Colonic mucosa (tissue), 4 donors: ENCODE measurements at regions not wholly inside any gene's neighbourhood (a gene's known extent, or its start where the extent isn't known, plus 50 kb on each side); places are given as distances from the start of the nearest gene placed in this dataset.

Source experiments
- DNase-seq: peaks from one replicate; pipeline ENCODE4 v3.0.0-alpha.2; 2020
- H3K27ac ChIP-seq: fragments of 200-600 bp; one replicate; pipeline ENCODE4 v1.8.0; 2021
- H3K27me3 ChIP-seq: fragments of 200-600 bp; one replicate; pipeline ENCODE4 v1.8.0; 2021
- H3K36me3 ChIP-seq: fragments of 200-600 bp; one replicate; pipeline ENCODE4 v1.8.0; 2021
- H3K4me1 ChIP-seq: fragments of 200-600 bp; one replicate; pipeline ENCODE4 v1.8.0; 2021; ENCODE audit warnings: mild to moderate bottlenecking
- H3K4me3 ChIP-seq: fragments of 200-600 bp; one replicate; pipeline ENCODE4 v1.8.0; 2021
- H3K9ac ChIP-seq, 2 donors: one replicate each; pipeline ENCODE4 v1.7.0; 2013; ENCODE audit warnings: control low read depth in 2 of 2, low read depth in 2 of 2, low read length in 2 of 2
- H3K9me3 ChIP-seq: fragments of 200-600 bp; one replicate; pipeline ENCODE4 v1.8.0; 2021
- CTCF ChIP-seq: fragments of 200-600 bp; IDR thresholded peaks from one replicate; pipeline ENCODE4 v1.8.0; 2022; ENCODE audit warnings: antibody characterized with exemption, mild to moderate bottlenecking
- intact Hi-C: fragments of 100-400 bp; cut with DNase I; formaldehyde crosslinking; loops from one replicate; pipeline ENCODE4 v1.14.1; 2022
- donor health status: healthy.
- donor health status: DM: no; HTN: no; CAD: no.
- donor health status: DM: no; HTN: no; CAD: no.

GRCh38 chr16:48441106-48441505 is 55.9 kb upstream of the SIAH1 start:
- Histone ChIP-seq H3K9me3 (no peaks in the 10 kb centered on the region), H3K36me3 (no peaks in the 10 kb centered on the region), H3K4me3 (no peak overlapping the region), H3K27me3 (no peaks in the 10 kb centered on the region), H3K4me1 (no peaks in the 10 kb centered on the region), H3K27ac (no peak overlapping the region), H3K9ac (no peak overlapping the region)
- intact Hi-C loops, result no loop called here
- no peak for TF ChIP-seq CTCF
- no peak for DNase-seq

GRCh38 chr16:48438414-48438813 is 53.2 kb upstream of the SIAH1 start:
- DNase-seq, result no peak
- TF ChIP-seq CTCF, result no peak
- no peaks in the 10 kb centered on the region for H3K9me3 ChIP-seq

GRCh38 chr16:48435906-48436305 is 50.7 kb upstream of the SIAH1 start:
- Histone ChIP-seq H3K9me3 (no peaks in the 10 kb centered on the region), H3K4me3 (no peak overlapping the region), H3K36me3 (no peaks in the 10 kb centered on the region), H3K27me3 (no peaks in the 10 kb centered on the region), H3K4me1 (no peaks in the 10 kb centered on the region), H3K27ac (no peak overlapping the region), H3K9ac (no peak overlapping the region)
- intact Hi-C loops, result no loop called here
- no peak for DNase-seq
- TF ChIP-seq CTCF, result no peak

More at GRCh38 chr16:48438414-48438813, 53.2 kb upstream of the SIAH1 start:
- H3K27ac ChIP-seq, result no peak overlapping the region
- H3K4me1 ChIP-seq, result no peaks in the 10 kb centered on the region
- H3K9ac ChIP-seq, result no peak overlapping the region
- H3K36me3 ChIP-seq, result no peaks in the 10 kb centered on the region
- H3K4me3 ChIP-seq, result no peak overlapping the region
- intact Hi-C loops, result no loop called here
- H3K27me3 ChIP-seq, result no peaks in the 10 kb centered on the region

- Histone ChIP-seq H3K9ac (no peak overlapping the region), H3K27ac (no peak overlapping the region), H3K27me3 (no peaks in the 10 kb centered on the region), H3K9me3 (no peaks in the 10 kb centered on the region), H3K4me3 (no peak overlapping the region), H3K4me1 (no peaks in the 10 kb centered on the region), H3K36me3 (no peaks in the 10 kb centered on the region)
- TF ChIP-seq CTCF, result no peak
- no peak for DNase-seq
- intact Hi-C loops, result no loop called here
Measured at GRCh38 chr16:48435318-48435680, 50.1 kb upstream of the SIAH1 start.
